ENCODE measurements at regions not wholly inside any gene's neighbourhood (a gene's known extent, or its start where the extent isn't known, plus 50 kb on each side); places are given as distances from the start of the nearest gene placed in this dataset.
"Not testable (repeated sequence)": the region's sequence is repeated elsewhere in the genome, so short reads cannot be mapped to it uniquely, and the experiment has no call there.

GRCh38 chrX:65971151-65971550 is 68.7 kb downstream of the VSIG4 start:
- no peaks in the 10 kb centered on the region for H3K79me2 ChIP-seq (ENCODE audit: low read depth)
- no peaks in the 10 kb centered on the region for H3K9me3 ChIP-seq (ENCODE audit: low read depth)
- H3K27me3 ChIP-seq, result no peaks in the 10 kb centered on the region
- TF ChIP-seq EZH2phosphoT487 (IDR thresholded peaks at IDR 0.05) (no peak), EZH2 (IDR thresholded peaks at IDR 0.05) (no peak)
- TF ChIP-seq, protein P1, sequence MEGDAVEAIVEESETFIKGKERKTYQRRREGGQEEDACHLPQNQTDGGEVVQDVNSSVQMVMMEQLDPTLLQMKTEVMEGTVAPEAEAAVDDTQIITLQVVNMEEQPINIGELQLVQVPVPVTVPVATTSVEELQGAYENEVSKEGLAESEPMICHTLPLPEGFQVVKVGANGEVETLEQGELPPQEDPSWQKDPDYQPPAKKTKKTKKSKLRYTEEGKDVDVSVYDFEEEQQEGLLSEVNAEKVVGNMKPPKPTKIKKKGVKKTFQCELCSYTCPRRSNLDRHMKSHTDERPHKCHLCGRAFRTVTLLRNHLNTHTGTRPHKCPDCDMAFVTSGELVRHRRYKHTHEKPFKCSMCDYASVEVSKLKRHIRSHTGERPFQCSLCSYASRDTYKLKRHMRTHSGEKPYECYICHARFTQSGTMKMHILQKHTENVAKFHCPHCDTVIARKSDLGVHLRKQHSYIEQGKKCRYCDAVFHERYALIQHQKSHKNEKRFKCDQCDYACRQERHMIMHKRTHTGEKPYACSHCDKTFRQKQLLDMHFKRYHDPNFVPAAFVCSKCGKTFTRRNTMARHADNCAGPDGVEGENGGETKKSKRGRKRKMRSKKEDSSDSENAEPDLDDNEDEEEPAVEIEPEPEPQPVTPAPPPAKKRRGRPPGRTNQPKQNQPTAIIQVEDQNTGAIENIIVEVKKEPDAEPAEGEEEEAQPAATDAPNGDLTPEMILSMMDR (IDR thresholded peaks at IDR 0.05), result no peak
- H3K27ac Mint-ChIP-seq, result no peak overlapping the region
- H3F3A ChIP-seq (ENCODE audit: low read depth), result no peaks in the 10 kb centered on the region
- H3K27ac ChIP-seq, result no peak overlapping the region
- H3K4me3 ChIP-seq, result no peak overlapping the region
- H4K20me1 ChIP-seq (ENCODE audit: low read depth), result no peaks in the 10 kb centered on the region
- H3K36me3 Mint-ChIP-seq, result no peaks in the 10 kb centered on the region
- peak; percentile 2 for DNase-seq (ENCODE audit: low spot score)
- H3K27me3 Mint-ChIP-seq (ENCODE audit: insufficient read depth, low read depth), result peaks cover 4% of the 10 kb centered on the region
- peaks cover 3% of the 10 kb centered on the region for H3K9me3 Mint-ChIP-seq
- no peak overlapping the region for H3K4me2 ChIP-seq
- H3K4me1 ChIP-seq, result no peaks in the 10 kb centered on the region
- H2AFZ ChIP-seq (replicated peaks), result no peak overlapping the region
- H3K36me3 ChIP-seq, result no peaks in the 10 kb centered on the region
- H3K4me1 Mint-ChIP-seq, result no peaks in the 10 kb centered on the region
- no peak overlapping the region for H3K4me3 Mint-ChIP-seq
- no peak overlapping the region for H3K9ac ChIP-seq

DNA sequence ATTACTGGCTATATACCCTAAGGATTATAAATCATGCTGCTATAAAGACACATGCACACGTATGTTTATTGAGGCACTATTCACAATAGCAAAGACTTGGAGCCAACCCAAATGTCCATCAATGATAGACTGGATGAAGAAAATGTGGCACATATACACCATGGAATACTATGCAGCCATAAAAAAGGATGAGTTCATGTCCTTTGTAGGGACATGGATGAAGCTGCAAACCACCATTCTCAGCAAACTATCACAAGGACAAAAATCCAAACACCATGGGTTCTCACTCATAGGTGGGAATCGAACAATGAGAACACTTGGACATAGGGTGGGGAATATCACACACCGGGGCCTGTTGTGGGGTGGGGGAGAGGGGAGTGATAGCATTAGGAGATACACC is 72.7 kb downstream of the VSIG4 start:
- H2AFZ ChIP-seq (replicated peaks); H3K27me3 ChIP-seq; H3K4me3 ChIP-seq; H3K9me3 Mint-ChIP-seq; H3K79me2 ChIP-seq (ENCODE audit: low read depth); H3K4me3 Mint-ChIP-seq; H3K4me1 Mint-ChIP-seq; H3K27ac ChIP-seq; H3K9me3 ChIP-seq (ENCODE audit: low read depth); H3K9ac ChIP-seq; DNase-seq (ENCODE audit: low spot score); H3K4me2 ChIP-seq; H3F3A ChIP-seq (ENCODE audit: low read depth); H4K20me1 ChIP-seq (ENCODE audit: low read depth); H3K36me3 Mint-ChIP-seq; H3K27me3 Mint-ChIP-seq (ENCODE audit: insufficient read depth, low read depth); H3K4me1 ChIP-seq; H3K27ac Mint-ChIP-seq; H3K36me3 ChIP-seq: not testable (repeated sequence)

DNA sequence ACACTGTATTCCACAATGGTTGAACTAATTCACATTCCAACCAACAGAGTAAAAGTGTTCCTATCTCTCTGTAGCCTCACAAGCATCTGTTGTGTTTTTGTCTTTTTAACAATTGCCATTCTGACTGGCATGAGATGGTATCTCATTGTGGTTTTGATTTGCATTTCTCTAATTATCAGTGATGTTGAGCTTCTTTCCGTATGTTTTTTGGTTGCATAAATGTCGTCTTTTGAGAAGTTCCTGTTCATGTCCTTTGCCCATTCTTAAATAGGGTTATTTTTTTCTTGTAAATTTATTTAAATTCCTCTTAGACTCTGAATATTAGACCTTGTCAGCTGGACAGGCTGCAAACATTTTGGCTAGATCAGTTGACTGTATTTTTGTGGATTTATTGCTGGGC is 78.2 kb downstream of the VSIG4 start:
- H3K9ac ChIP-seq, result no peak overlapping the region
- no peaks in the 10 kb centered on the region for H3K4me1 ChIP-seq
- DNase-seq (ENCODE audit: low spot score), result no peak
- H3K9me3 Mint-ChIP-seq, result peaks cover 5% of the 10 kb centered on the region
- H3K27ac ChIP-seq, result no peak overlapping the region
- no peaks in the 10 kb centered on the region for H3K27me3 ChIP-seq
- no peaks in the 10 kb centered on the region for H3K9me3 ChIP-seq (ENCODE audit: low read depth)
- TF ChIP-seq EZH2 (IDR thresholded peaks at IDR 0.05) (no peak), EZH2phosphoT487 (IDR thresholded peaks at IDR 0.05) (no peak)
- TF ChIP-seq, protein P1 (IDR thresholded peaks at IDR 0.05), result no peak
- H3K4me3 ChIP-seq, result no peak overlapping the region
- no peaks in the 10 kb centered on the region for H3F3A ChIP-seq (ENCODE audit: low read depth)
- no peaks in the 10 kb centered on the region for H3K36me3 Mint-ChIP-seq
- no peak overlapping the region for H3K4me3 Mint-ChIP-seq
- no peaks in the 10 kb centered on the region for H3K4me1 Mint-ChIP-seq
- no peaks in the 10 kb centered on the region for H3K36me3 ChIP-seq
- peaks cover 2% of the 10 kb centered on the region for H3K27me3 Mint-ChIP-seq (ENCODE audit: insufficient read depth, low read depth)
- H3K4me2 ChIP-seq, result no peak overlapping the region
- no peaks in the 10 kb centered on the region for H4K20me1 ChIP-seq (ENCODE audit: low read depth)
- no peak overlapping the region for H3K27ac Mint-ChIP-seq
- H2AFZ ChIP-seq (replicated peaks), result no peak overlapping the region
- no peaks in the 10 kb centered on the region for H3K79me2 ChIP-seq (ENCODE audit: low read depth)

DNA sequence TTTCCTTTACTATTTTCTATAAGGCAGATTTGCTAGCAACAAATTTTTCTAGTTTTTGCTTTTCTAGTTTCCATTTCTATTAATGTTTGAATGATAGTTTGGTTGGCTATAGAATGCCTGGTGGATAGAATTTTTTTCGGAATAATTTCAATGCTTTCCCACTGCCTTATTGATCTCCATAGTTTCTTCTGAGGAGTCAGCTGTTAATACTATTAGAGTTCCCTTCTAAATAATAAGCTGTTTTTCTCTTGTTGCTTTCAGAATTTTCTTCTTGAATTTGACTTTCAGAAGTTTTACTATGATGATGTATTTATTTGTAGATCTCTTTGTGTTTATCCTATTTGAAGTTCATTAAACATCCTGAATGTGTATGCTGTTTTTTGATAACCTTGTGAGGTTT is 91.8 kb downstream of the VSIG4 start:
- Histone ChIP-seq H3K36me3 (peaks cover 4% of the 10 kb centered on the region), H3K9me3 (ENCODE audit: low read depth) (peaks cover 16% of the 10 kb centered on the region), H3F3A (ENCODE audit: low read depth) (no peaks in the 10 kb centered on the region), H3K4me1 (no peaks in the 10 kb centered on the region), H3K27ac (no peak overlapping the region), H3K4me2 (no peak overlapping the region), H4K20me1 (ENCODE audit: low read depth) (no peaks in the 10 kb centered on the region), H2AFZ (replicated peaks) (no peak overlapping the region), H3K27me3 (no peaks in the 10 kb centered on the region), H3K9ac (no peak overlapping the region), H3K79me2 (ENCODE audit: low read depth) (no peaks in the 10 kb centered on the region), H3K4me3 (no peak overlapping the region)
- Mint-ChIP-seq H3K9me3 (no peaks in the 10 kb centered on the region), H3K27ac (no peak overlapping the region), H3K4me1 (no peaks in the 10 kb centered on the region), H3K36me3 (no peaks in the 10 kb centered on the region), H3K27me3 (ENCODE audit: insufficient read depth, low read depth) (no peaks in the 10 kb centered on the region), H3K4me3 (no peak overlapping the region)
- TF ChIP-seq, protein P1 (IDR thresholded peaks at IDR 0.05), result no peak
- TF ChIP-seq EZH2phosphoT487 (IDR thresholded peaks at IDR 0.05) (no peak), EZH2 (IDR thresholded peaks at IDR 0.05) (no peak)
- no peak for DNase-seq (ENCODE audit: low spot score)

Data from neural progenitor cell (in vitro differentiated cells).